ENCODE measurements at regions not wholly inside any gene's neighbourhood (a gene's known extent, or its start where the extent isn't known, plus 50 kb on each side); places are given as distances from the start of the nearest gene placed in this dataset.

GRCh38 chr2:203814661-203815540 is 52.7 kb upstream of the CTLA4 start:
- DNase-seq = peak; percentile 43

- DNase-seq = no peak
These were observed 52.1 kb upstream of the CTLA4 start for GRCh38 chr2:203815541-203815898.

- no peak for DNase-seq
These were observed 50.4 kb upstream of the CTLA4 start for GRCh38 chr2:203817147-203817546.
